HepG2 (cell line): ENCODE measurements at regions not wholly inside any gene's neighbourhood (a gene's known extent, or its start where the extent isn't known, plus 50 kb on each side); places are given as distances from the start of the nearest gene placed in this dataset.

Experiments used
- ATAC-seq: fragments of 200-7000 bp; cut with Tn5 transposase; 3 replicates; pipeline ENCODE4 v1.9.1; 2020; ENCODE audit warnings: mild to moderate bottlenecking, moderate library complexity
- BruUV-seq: library from RNA; stranded (reverse); fragments of 400-500 nt; replicated peaks from 2 replicates; lab custom pipeline; 2021; lab: Mats Ljungman, UMichigan
- CTCF ChIA-PET: fragments of 300-600 bp; formaldehyde crosslinking; extraction: SDS; loops from one replicate; lab custom pipeline; 2021; ENCODE audit warnings: low total read pairs, inconsistent platforms, low intra/inter-chr PET ratio; lab: Yijun Ruan, JAX
- POLR2A ChIA-PET: fragments of 350-600 bp; sonication (Branson Sonifier 250); formaldehyde crosslinking; loops from one replicate; lab custom pipeline; 2020; ENCODE audit warnings: antibody characterized with exemption, inconsistent platforms; lab: Yijun Ruan, JAX
- DNase-seq: peaks from one replicate; pipeline ENCODE4 v3.0.0-alpha.2; 2015; ENCODE audit warnings: low spot score
- FAIRE-seq: peaks from 3 replicates; lab custom pipeline; 2011; peaks lifted over from hg19 to GRCh38; lab: Jason Lieb, UNC
- H2AFZ ChIP-seq: one replicate; pipeline ENCODE4 v1.6.1; 2011; ENCODE audit warnings: low read length, inconsistent platforms
- H3K27ac ChIP-seq: fragments of 300-600 bp; 3 replicates; pipeline ENCODE4 v1.8.0; 2011; ENCODE audit warnings: mixed run types, mild to moderate bottlenecking, mixed read lengths, low read length, inconsistent platforms; ENCODE audit not compliant: insufficient read depth; ENCODE audit errors: extremely low read length
- H3K27me3 ChIP-seq, 2 experiments: fragments of 200-600 bp in 1 of 2; 2 replicates in 1 of 2; 3 replicates in 1 of 2; pipeline versions ENCODE4 v1.6.0 to v1.8.0; 2011; ENCODE audit warnings: low read length in 2 of 2, mild to moderate bottlenecking in 2 of 2, moderate library complexity in 2 of 2, inconsistent platforms in 1 of 2; ENCODE audit not compliant: insufficient read depth in 2 of 2, control insufficient read depth in 1 of 2
- H3K36me3 ChIP-seq, 2 experiments: fragments of 200-600 bp in 1 of 2; replicated peaks in 1 of 2; 2 replicates in 1 of 2; 3 replicates in 1 of 2; pipeline versions ENCODE4 v1.5.1 to v1.8.0; 2011; ENCODE audit warnings: low read length in 2 of 2, inconsistent platforms in 1 of 2; ENCODE audit not compliant: insufficient read depth in 2 of 2, control insufficient read depth in 1 of 2
- H3K4me1 ChIP-seq: 2 replicates; pipeline ENCODE4 v1.5.1; 2012; ENCODE audit warnings: low read length, inconsistent platforms; ENCODE audit not compliant: insufficient read depth
- H3K4me2 ChIP-seq: 2 replicates; pipeline ENCODE4 v1.6.0; 2011; ENCODE audit warnings: low read depth, low read length, inconsistent platforms
- H3K4me3 ChIP-seq, 3 experiments: fragments of 200-600 bp in 1 of 3; sonication (generic), shearing (Covaris generic) in 1 of 3; replicated peaks in 1 of 3; 2 replicates each; pipeline ENCODE4 v1.5.1; 2011 to 2016; ENCODE audit warnings: low read length in 3 of 3, inconsistent platforms in 2 of 3, low read depth in 2 of 3, mild to moderate bottlenecking in 2 of 3, control low read depth in 1 of 3, mixed read lengths in 1 of 3; ENCODE audit not compliant: insufficient read depth in 1 of 3
- H3K79me2 ChIP-seq: one replicate; pipeline ENCODE4 v1.6.1; 2011; ENCODE audit warnings: low read length, inconsistent platforms; ENCODE audit not compliant: insufficient read depth
- H3K9ac ChIP-seq: 2 replicates; pipeline ENCODE4 v1.6.0; 2011; ENCODE audit warnings: mild to moderate bottlenecking, low read depth, low read length, inconsistent platforms; ENCODE audit not compliant: insufficient read depth
- H3K9me3 ChIP-seq: 2 replicates; pipeline ENCODE4 v1.5.1; 2012; ENCODE audit warnings: mild to moderate bottlenecking, low read length
- H4K20me1 ChIP-seq: 2 replicates; pipeline ENCODE4 v1.6.0; 2011; ENCODE audit warnings: inconsistent platforms, mild to moderate bottlenecking, low read length, moderate library complexity; ENCODE audit not compliant: insufficient read depth
- EED ChIP-seq: sonication (generic); formaldehyde crosslinking; IDR thresholded peaks from 2 replicates; pipeline ENCODE4 v1.5.0; 2020; ENCODE audit warnings: mild to moderate bottlenecking, missing genetic modification reagents
- ETV5 ChIP-seq: IDR thresholded peaks from 2 replicates; pipeline ENCODE4 v1.6.1; 2018; ENCODE audit warnings: missing biosample characterization, missing genetic modification reagents, inconsistent platforms, borderline replicate concordance
- GLI4 ChIP-seq: sonication (generic); formaldehyde crosslinking; IDR thresholded peaks from 2 replicates; pipeline ENCODE4 v1.5.1; 2020; ENCODE audit warnings: missing genetic modification reagents, mild to moderate bottlenecking, moderate library complexity, borderline replicate concordance
- KLF11 ChIP-seq: IDR thresholded peaks from 2 replicates; pipeline ENCODE4 v1.6.1; 2016; ENCODE audit warnings: missing compliant biosample characterization
- POGK ChIP-seq: sonication (generic); formaldehyde crosslinking; conservative IDR thresholded peaks from 2 replicates; pipeline ENCODE4 v1.8.0; 2022; ENCODE audit warnings: mild to moderate bottlenecking, moderate library complexity, missing genetic modification reagents
- ZNF776 ChIP-seq: sonication (generic); formaldehyde crosslinking; IDR thresholded peaks from 2 replicates; pipeline ENCODE4 v1.4.0; 2020; ENCODE audit warnings: mild to moderate bottlenecking, missing genetic modification reagents
- WGBS: methylation state at CpG from one replicate; pipeline ENCODE4 v1.1.6; 2017; ENCODE audit warnings: low lambda C conversion rate; 5-methylcytosine and 5-hydroxymethylcytosine counted together
- in situ Hi-C: cut with HindIII; loops from 2 replicates; pipeline ENCODE4 v1.10.0; 2017; ENCODE audit warnings: low pct_unique_long_range_greater_than_20kb; ENCODE audit not compliant: extremely low pct_ligation_motif_present
- intact Hi-C: fragments of 100-400 bp; cut with micrococcal nuclease; formaldehyde crosslinking; loops from one replicate; pipeline ENCODE4 v1.10.0; 2022; ENCODE audit not compliant: unreplicated experiment
- TF ChIP-seq, protein P1 (sequence below): sonication (generic); formaldehyde crosslinking; IDR thresholded peaks from 2 replicates; pipeline ENCODE4 v1.8.0; 2022; ENCODE audit warnings: mild to moderate bottlenecking, missing genetic modification reagents, moderate library complexity

- TF ChIP-seq POGK (CRISPR knock-in tag): no peak
- TF ChIP-seq, all 625 proteins: peak for 0
Observed at GRCh38 chr6:91868539-91869202, 1281.8 kb upstream of the MAP3K7 start (continued).

- in situ Hi-C loops: no loop called here
- no peak for FAIRE-seq
- H3K9ac ChIP-seq: no peak overlapping the region
- TF ChIP-seq EED (CRISPR knock-in tag) (no peak), KLF11 (CRISPR knock-in tag) (no peak), GLI4 (CRISPR knock-in tag) (no peak), ZNF776 (CRISPR knock-in tag) (no peak), ETV5 (CRISPR knock-in tag) (no peak)
- TF ChIP-seq, protein P1, sequence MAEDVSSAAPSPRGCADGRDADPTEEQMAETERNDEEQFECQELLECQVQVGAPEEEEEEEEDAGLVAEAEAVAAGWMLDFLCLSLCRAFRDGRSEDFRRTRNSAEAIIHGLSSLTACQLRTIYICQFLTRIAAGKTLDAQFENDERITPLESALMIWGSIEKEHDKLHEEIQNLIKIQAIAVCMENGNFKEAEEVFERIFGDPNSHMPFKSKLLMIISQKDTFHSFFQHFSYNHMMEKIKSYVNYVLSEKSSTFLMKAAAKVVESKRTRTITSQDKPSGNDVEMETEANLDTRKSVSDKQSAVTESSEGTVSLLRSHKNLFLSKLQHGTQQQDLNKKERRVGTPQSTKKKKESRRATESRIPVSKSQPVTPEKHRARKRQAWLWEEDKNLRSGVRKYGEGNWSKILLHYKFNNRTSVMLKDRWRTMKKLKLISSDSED: no peak
- TF ChIP-seq, all 625 proteins: peak for 0
- no peaks in the 10 kb centered on the region for H4K20me1 ChIP-seq
- no peaks in the 10 kb centered on the region for H3K79me2 ChIP-seq
- ChIA-PET POLR2A (no interaction called here), CTCF (no interaction called here)
- intact Hi-C loops: no loop called here
- H3K9me3 ChIP-seq: no peaks in the 10 kb centered on the region
- ATAC-seq (no peak), DNase-seq (no peak)
- H3K36me3 ChIP-seq: no peaks in the 10 kb centered on the region
- no peaks in the 10 kb centered on the region for H3K27me3 ChIP-seq
- 0% methylated on average over 3 of the region's 3 CpGs for WGBS
- H2AFZ ChIP-seq: no peak overlapping the region
- H3K4me1 ChIP-seq: no peaks in the 10 kb centered on the region
- no TSS peak for BruUV-seq
- no peak overlapping the region for H3K27ac ChIP-seq
- H3K4me2 ChIP-seq: no peak overlapping the region
- H3K4me3 ChIP-seq: no peak overlapping the region
Observed at GRCh38 chr6:91865889-91866288, 1279.0 kb upstream of the MAP3K7 start.
